ENCODE measurements at regions not wholly inside any gene's neighbourhood (a gene's known extent, or its start where the extent isn't known, plus 50 kb on each side); places are given as distances from the start of the nearest gene placed in this dataset.

GRCh38 chr3:109480014-109480413 is 142.7 kb upstream of the DPPA4 start:
- Histone ChIP-seq H3K27ac (ENCODE audit: insufficient read depth, low read depth, low read length, poor library complexity, severe bottlenecking) (peak overlapping the region; percentile 11), H3K27me3 (ENCODE audit: control insufficient read depth, insufficient read depth, low read length, poor library complexity, severe bottlenecking) (no peaks in the 10 kb centered on the region), H3K36me3 (ENCODE audit: control insufficient read depth, insufficient read depth, low read length) (no peaks in the 10 kb centered on the region), H3K4me3 (ENCODE audit: insufficient read depth, low read depth, low read length) (no peak overlapping the region), H3K4me1 (ENCODE audit: control insufficient read depth, insufficient read depth, low read length) (no peaks in the 10 kb centered on the region), H3K9me3 (ENCODE audit: control insufficient read depth, low read length) (no peaks in the 10 kb centered on the region)
- WGBS, 2 experiments: 63 to 64% methylated on average over 1 of the region's 1 CpG

GRCh38 chr3:109478614-109479013 is 141.3 kb upstream of the DPPA4 start:
- H3K36me3 ChIP-seq (ENCODE audit: control insufficient read depth, insufficient read depth, low read length): no peaks in the 10 kb centered on the region
- 75 to 86% methylated on average over 1 of the region's 1 CpG for WGBS, 2 experiments
- H3K4me3 ChIP-seq (ENCODE audit: insufficient read depth, low read depth, low read length): no peak overlapping the region
- H3K27ac ChIP-seq (ENCODE audit: insufficient read depth, low read depth, low read length, poor library complexity, severe bottlenecking): no peak overlapping the region
- no peaks in the 10 kb centered on the region for H3K4me1 ChIP-seq (ENCODE audit: control insufficient read depth, insufficient read depth, low read length)
- H3K9me3 ChIP-seq (ENCODE audit: control insufficient read depth, low read length): no peaks in the 10 kb centered on the region
- no peaks in the 10 kb centered on the region for H3K27me3 ChIP-seq (ENCODE audit: control insufficient read depth, insufficient read depth, low read length, poor library complexity, severe bottlenecking)

GRCh38 chr3:109460961-109461360 is 123.6 kb upstream of the DPPA4 start:
- Histone ChIP-seq H3K27ac (ENCODE audit: insufficient read depth, low read depth, low read length, poor library complexity, severe bottlenecking) (no peak overlapping the region), H3K27me3 (ENCODE audit: control insufficient read depth, insufficient read depth, low read length, poor library complexity, severe bottlenecking) (no peaks in the 10 kb centered on the region), H3K36me3 (ENCODE audit: control insufficient read depth, insufficient read depth, low read length) (no peaks in the 10 kb centered on the region), H3K9me3 (ENCODE audit: control insufficient read depth, low read length) (no peaks in the 10 kb centered on the region), H3K4me1 (ENCODE audit: control insufficient read depth, insufficient read depth, low read length) (no peaks in the 10 kb centered on the region), H3K4me3 (ENCODE audit: insufficient read depth, low read depth, low read length) (no peak overlapping the region)
- WGBS, 2 experiments: 65 to 78% methylated on average over 2 of the region's 3 CpGs

DNA sequence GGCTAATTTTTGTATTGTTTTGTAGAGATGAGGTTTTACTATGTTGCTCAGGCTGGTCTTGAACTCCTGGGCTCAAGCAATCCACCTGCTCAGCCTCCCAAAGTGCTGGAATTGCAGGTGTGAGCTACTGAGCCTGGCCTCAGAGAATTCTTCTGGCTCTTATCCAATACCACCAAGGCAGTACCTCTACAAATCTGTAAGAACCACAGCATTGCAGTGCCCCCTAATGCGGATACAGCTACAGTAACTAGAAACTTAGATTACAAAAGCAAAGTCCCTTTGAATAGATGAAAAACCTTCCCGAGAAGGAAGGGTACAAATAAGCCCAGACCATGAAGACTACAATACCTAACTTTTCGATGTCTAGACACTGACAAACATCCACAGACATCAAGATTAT is 107.9 kb upstream of the DPPA4 start:
- no peak overlapping the region for H3K27ac ChIP-seq (ENCODE audit: insufficient read depth, low read depth, low read length, poor library complexity, severe bottlenecking)
- H3K4me1 ChIP-seq (ENCODE audit: control insufficient read depth, insufficient read depth, low read length): no peaks in the 10 kb centered on the region
- WGBS, 2 experiments: 90 to 91% methylated on average over 3 of the region's 3 CpGs
- no peaks in the 10 kb centered on the region for H3K36me3 ChIP-seq (ENCODE audit: control insufficient read depth, insufficient read depth, low read length)
- no peaks in the 10 kb centered on the region for H3K27me3 ChIP-seq (ENCODE audit: control insufficient read depth, insufficient read depth, low read length, poor library complexity, severe bottlenecking)
- H3K4me3 ChIP-seq (ENCODE audit: insufficient read depth, low read depth, low read length): no peak overlapping the region
- no peaks in the 10 kb centered on the region for H3K9me3 ChIP-seq (ENCODE audit: control insufficient read depth, low read length)

GRCh38 chr3:109442531-109442930 is 105.2 kb upstream of the DPPA4 start:
- H3K27ac ChIP-seq (ENCODE audit: insufficient read depth, low read depth, low read length, poor library complexity, severe bottlenecking): no peak overlapping the region
- no peak overlapping the region for H3K4me3 ChIP-seq (ENCODE audit: insufficient read depth, low read depth, low read length)
- H3K4me1 ChIP-seq (ENCODE audit: control insufficient read depth, insufficient read depth, low read length): no peaks in the 10 kb centered on the region
- WGBS, 2 experiments: 87 to 96% methylated on average over 4 of the region's 4 CpGs
- H3K27me3 ChIP-seq (ENCODE audit: control insufficient read depth, insufficient read depth, low read length, poor library complexity, severe bottlenecking): no peaks in the 10 kb centered on the region
- no peaks in the 10 kb centered on the region for H3K36me3 ChIP-seq (ENCODE audit: control insufficient read depth, insufficient read depth, low read length)
- H3K9me3 ChIP-seq (ENCODE audit: control insufficient read depth, low read length): no peaks in the 10 kb centered on the region

DNA sequence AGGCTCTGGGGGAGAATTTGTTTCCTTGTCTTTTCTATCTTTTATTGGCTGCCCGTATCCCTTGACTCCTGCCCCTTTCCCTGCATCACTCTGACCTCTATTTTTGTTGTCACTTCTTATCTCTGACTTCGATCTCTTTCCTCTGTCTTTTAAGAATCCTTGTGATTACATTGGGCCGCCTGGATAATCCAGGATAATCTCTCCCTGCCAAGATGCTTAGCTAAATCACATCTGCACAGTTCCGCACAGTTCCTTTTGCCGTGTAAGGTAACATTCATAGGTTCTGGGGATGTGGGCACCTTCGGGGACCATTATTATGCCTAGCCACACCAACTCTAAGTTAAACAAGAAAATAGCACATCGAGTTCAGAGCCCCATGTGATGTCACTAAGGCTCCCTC is 103.0 kb upstream of the DPPA4 start:
- Histone ChIP-seq H3K27me3 (ENCODE audit: control insufficient read depth, insufficient read depth, low read length, poor library complexity, severe bottlenecking) (no peaks in the 10 kb centered on the region), H3K9me3 (ENCODE audit: control insufficient read depth, low read length) (no peaks in the 10 kb centered on the region), H3K4me3 (ENCODE audit: insufficient read depth, low read depth, low read length) (no peak overlapping the region), H3K27ac (ENCODE audit: insufficient read depth, low read depth, low read length, poor library complexity, severe bottlenecking) (no peak overlapping the region), H3K36me3 (ENCODE audit: control insufficient read depth, insufficient read depth, low read length) (no peaks in the 10 kb centered on the region), H3K4me1 (ENCODE audit: control insufficient read depth, insufficient read depth, low read length) (no peaks in the 10 kb centered on the region)
- 87 to 89% methylated on average over 7 of the region's 7 CpGs for WGBS, 2 experiments

DNA sequence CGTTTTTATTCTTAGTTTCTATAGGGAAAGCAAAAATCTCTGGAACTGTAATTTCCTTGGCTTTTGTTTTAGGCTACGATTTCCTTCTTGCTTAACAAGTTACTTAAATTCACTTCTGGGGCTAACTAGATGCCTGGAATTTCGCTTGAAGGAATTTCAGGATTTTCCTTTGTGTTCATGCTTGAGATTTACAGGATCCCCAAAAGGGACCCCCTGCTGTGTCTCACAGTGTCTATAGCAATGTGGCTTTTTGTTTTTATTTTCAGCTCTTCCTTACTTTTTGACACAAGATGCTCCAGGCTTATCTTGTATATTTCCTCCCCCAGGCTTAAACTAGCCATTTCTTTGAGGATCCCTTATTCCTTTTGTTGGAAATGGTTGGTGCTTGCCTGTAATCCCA is 95.5 kb upstream of the DPPA4 start:
- no peak overlapping the region for H3K4me3 ChIP-seq (ENCODE audit: insufficient read depth, low read depth, low read length)
- no peaks in the 10 kb centered on the region for H3K9me3 ChIP-seq (ENCODE audit: control insufficient read depth, low read length)
- no peaks in the 10 kb centered on the region for H3K36me3 ChIP-seq (ENCODE audit: control insufficient read depth, insufficient read depth, low read length)
- H3K27ac ChIP-seq (ENCODE audit: insufficient read depth, low read depth, low read length, poor library complexity, severe bottlenecking): no peak overlapping the region
- 44 to 48% methylated on average over 3 of the region's 3 CpGs for WGBS, 2 experiments
- no peaks in the 10 kb centered on the region for H3K4me1 ChIP-seq (ENCODE audit: control insufficient read depth, insufficient read depth, low read length)
- no peaks in the 10 kb centered on the region for H3K27me3 ChIP-seq (ENCODE audit: control insufficient read depth, insufficient read depth, low read length, poor library complexity, severe bottlenecking)

DNA sequence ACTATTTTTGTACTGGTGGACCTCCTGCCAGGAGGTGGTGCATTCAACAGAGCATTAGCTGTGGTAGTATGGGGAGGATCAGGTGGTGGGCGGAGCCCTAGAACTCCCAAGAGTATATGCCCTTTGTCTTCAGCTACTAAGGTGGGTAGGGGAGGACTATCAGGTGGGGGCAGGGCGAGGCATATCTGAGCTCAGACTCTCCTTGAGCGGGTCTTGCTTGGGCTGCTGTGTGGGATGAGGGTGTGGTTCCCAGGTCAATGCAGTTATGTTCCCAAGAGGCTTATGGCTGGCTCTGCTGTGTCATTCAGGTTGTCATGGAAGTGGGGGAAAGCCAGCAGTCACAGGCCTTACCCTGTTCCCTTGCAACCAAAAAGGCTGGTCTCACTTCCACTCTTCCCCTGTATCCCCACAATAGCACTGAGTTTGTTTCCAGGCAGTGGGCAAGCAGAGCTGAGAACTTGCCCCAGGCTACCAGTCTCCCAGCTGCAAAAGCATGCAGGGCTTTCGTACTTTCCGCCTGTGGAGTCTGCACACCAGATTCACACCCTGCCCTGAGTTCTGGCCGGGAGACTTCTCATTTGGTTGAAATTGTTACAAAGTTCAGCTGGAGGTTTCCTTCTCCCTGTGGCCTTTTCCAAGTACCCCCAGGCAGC is 93.7 kb upstream of the DPPA4 start:
- Histone ChIP-seq H3K4me3 (ENCODE audit: insufficient read depth, low read depth, low read length) (no peak overlapping the region), H3K27ac (ENCODE audit: insufficient read depth, low read depth, low read length, poor library complexity, severe bottlenecking) (no peak overlapping the region), H3K9me3 (ENCODE audit: control insufficient read depth, low read length) (no peaks in the 10 kb centered on the region), H3K4me1 (ENCODE audit: control insufficient read depth, insufficient read depth, low read length) (no peaks in the 10 kb centered on the region), H3K36me3 (ENCODE audit: control insufficient read depth, insufficient read depth, low read length) (no peaks in the 10 kb centered on the region), H3K27me3 (ENCODE audit: control insufficient read depth, insufficient read depth, low read length, poor library complexity, severe bottlenecking) (no peaks in the 10 kb centered on the region)
- 75 to 76% methylated on average over 6 of the region's 6 CpGs for whole genome bisulfite sequencing, 2 experiments

GRCh38 chr3:109413049-109413448 is 75.7 kb upstream of the DPPA4 start:
- no peaks in the 10 kb centered on the region for H3K9me3 ChIP-seq (ENCODE audit: control insufficient read depth, low read length)
- WGBS, 2 experiments: 87 to 91% methylated on average over 4 of the region's 4 CpGs
- H3K4me3 ChIP-seq (ENCODE audit: insufficient read depth, low read depth, low read length): no peak overlapping the region
- H3K4me1 ChIP-seq (ENCODE audit: control insufficient read depth, insufficient read depth, low read length): no peaks in the 10 kb centered on the region
- no peak overlapping the region for H3K27ac ChIP-seq (ENCODE audit: insufficient read depth, low read depth, low read length, poor library complexity, severe bottlenecking)
- H3K36me3 ChIP-seq (ENCODE audit: control insufficient read depth, insufficient read depth, low read length): no peaks in the 10 kb centered on the region
- H3K27me3 ChIP-seq (ENCODE audit: control insufficient read depth, insufficient read depth, low read length, poor library complexity, severe bottlenecking): no peaks in the 10 kb centered on the region

DNA sequence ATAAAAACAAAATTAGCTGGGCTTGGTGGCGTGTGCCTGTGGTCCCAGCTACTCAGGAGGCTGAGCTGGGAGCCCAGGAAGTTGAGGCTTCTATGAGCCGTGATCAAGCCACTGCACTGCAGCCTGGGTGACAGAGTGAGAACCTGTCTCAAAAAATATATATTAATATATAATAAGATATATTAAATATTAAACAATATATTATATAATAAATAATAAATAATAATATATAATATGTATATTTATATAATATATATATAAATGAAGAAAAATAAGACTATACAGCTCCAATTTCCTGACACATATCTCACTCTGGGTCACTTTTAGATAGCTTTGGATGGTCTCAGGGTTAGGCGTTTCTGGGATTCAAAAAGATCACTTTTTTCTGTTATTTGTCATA is 74.2 kb upstream of the DPPA4 start:
- no peaks in the 10 kb centered on the region for H3K9me3 ChIP-seq (ENCODE audit: control insufficient read depth, low read length)
- no peaks in the 10 kb centered on the region for H3K36me3 ChIP-seq (ENCODE audit: control insufficient read depth, insufficient read depth, low read length)
- WGBS, 2 experiments: 89 to 100% methylated on average over 2 to 3 of the region's 3 CpGs
- H3K27me3 ChIP-seq (ENCODE audit: control insufficient read depth, insufficient read depth, low read length, poor library complexity, severe bottlenecking): no peaks in the 10 kb centered on the region
- no peak overlapping the region for H3K27ac ChIP-seq (ENCODE audit: insufficient read depth, low read depth, low read length, poor library complexity, severe bottlenecking)
- H3K4me3 ChIP-seq (ENCODE audit: insufficient read depth, low read depth, low read length): no peak overlapping the region
- no peaks in the 10 kb centered on the region for H3K4me1 ChIP-seq (ENCODE audit: control insufficient read depth, insufficient read depth, low read length)

- 94 to 97% methylated on average over 2 to 3 of the region's 3 CpGs for WGBS, 2 experiments
Observed at GRCh38 chr3:109396806-109397205, 59.5 kb upstream of the DPPA4 start.

More at GRCh38 chr3:109396806-109397205, 59.5 kb upstream of the DPPA4 start:
- Histone ChIP-seq H3K4me3 (ENCODE audit: insufficient read depth, low read depth, low read length) (no peak overlapping the region), H3K27me3 (ENCODE audit: control insufficient read depth, insufficient read depth, low read length, poor library complexity, severe bottlenecking) (no peaks in the 10 kb centered on the region), H3K4me1 (ENCODE audit: control insufficient read depth, insufficient read depth, low read length) (no peaks in the 10 kb centered on the region), H3K36me3 (ENCODE audit: control insufficient read depth, insufficient read depth, low read length) (no peaks in the 10 kb centered on the region), H3K27ac (ENCODE audit: insufficient read depth, low read depth, low read length, poor library complexity, severe bottlenecking) (no peak overlapping the region), H3K9me3 (ENCODE audit: control insufficient read depth, low read length) (no peaks in the 10 kb centered on the region)

All from ectodermal cell (in vitro differentiated cells).